ENCODE measurements at regions not wholly inside any gene's neighbourhood (a gene's known extent, or its start where the extent isn't known, plus 50 kb on each side); places are given as distances from the start of the nearest gene placed in this dataset.

DNA sequence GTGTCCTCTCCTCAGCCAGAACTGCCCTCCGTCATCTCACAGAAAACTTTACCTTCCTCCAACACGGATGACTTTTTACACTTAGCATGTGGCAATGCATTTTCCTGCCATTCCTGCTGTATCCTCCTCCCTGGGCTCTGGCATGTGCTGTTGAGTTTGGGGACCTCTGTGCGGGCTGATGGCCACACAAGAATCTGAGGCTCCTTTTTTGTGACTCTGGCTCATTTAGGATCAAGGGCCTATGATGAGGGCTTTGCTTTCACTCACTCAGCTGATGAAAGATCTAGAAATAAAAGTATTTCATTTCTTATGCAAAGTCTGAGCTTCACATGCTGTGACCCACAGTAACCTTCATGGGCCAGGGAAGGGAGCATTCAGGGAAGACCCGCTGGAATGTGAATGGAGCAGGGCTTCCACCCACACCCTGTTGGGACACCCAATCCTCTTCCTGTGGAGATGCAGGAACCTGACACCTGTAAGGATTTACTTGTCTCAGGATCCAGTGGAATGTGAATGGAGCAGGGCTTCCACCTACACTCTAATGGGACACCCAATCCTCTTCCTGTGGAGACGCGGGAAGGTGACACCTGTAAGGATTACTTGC lies 500.3 kb upstream of the MKI67 start:
- no peak for DNase-seq (ENCODE audit: low spot score)
- TF ChIP-seq, protein P1, sequence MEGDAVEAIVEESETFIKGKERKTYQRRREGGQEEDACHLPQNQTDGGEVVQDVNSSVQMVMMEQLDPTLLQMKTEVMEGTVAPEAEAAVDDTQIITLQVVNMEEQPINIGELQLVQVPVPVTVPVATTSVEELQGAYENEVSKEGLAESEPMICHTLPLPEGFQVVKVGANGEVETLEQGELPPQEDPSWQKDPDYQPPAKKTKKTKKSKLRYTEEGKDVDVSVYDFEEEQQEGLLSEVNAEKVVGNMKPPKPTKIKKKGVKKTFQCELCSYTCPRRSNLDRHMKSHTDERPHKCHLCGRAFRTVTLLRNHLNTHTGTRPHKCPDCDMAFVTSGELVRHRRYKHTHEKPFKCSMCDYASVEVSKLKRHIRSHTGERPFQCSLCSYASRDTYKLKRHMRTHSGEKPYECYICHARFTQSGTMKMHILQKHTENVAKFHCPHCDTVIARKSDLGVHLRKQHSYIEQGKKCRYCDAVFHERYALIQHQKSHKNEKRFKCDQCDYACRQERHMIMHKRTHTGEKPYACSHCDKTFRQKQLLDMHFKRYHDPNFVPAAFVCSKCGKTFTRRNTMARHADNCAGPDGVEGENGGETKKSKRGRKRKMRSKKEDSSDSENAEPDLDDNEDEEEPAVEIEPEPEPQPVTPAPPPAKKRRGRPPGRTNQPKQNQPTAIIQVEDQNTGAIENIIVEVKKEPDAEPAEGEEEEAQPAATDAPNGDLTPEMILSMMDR (IDR thresholded peaks at IDR 0.05; ENCODE audit: extremely low read depth, missing control alignments): no peak

DNA sequence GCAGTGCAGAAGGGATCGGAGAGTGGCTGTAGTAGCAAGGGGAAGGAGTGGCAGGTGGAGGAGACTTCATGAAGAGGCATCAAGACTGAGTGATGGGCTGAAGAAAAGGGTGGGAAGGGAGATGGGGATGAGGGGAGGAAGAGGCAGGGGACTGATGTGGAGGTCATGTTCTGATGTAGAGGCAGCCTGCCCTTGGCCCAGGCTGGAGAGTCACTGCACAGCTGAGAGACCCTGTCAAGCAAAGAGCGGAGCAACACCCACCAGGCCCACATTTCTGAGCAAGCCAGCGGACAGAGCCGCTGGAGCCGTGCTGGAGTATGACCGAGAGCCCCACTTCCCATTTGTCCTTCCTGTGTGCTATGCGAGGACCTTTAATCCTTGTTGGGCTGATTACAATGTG lies 501.6 kb upstream of the MKI67 start:
- TF ChIP-seq, protein P1 (IDR thresholded peaks at IDR 0.05; ENCODE audit: extremely low read depth, missing control alignments): no peak

DNA sequence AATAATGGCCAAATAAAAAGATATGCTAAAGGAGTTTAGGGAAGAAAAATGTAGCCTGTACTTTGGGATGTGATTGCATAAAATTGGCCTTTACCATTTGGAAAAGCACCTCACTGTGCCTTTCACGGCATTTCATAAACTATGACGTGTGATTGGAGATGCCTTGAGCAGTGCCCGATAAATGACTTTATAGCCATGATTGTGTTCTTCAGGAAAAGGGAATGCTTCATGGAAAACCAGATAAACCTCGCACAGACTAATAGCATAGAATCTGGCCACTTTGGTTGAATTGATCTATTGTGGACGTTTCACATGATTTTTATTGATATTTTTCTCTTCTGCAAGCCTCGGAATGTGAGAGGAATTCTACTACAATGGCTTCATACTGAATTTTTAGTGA lies 502.0 kb upstream of the MKI67 start:
- DNase-seq (ENCODE audit: low spot score): no peak
- TF ChIP-seq, protein P1 (IDR thresholded peaks at IDR 0.05; ENCODE audit: extremely low read depth, missing control alignments): no peak

More for the DNA sequence above, 501.6 kb upstream of the MKI67 start:
- no peak for DNase-seq (ENCODE audit: low spot score)

DNA sequence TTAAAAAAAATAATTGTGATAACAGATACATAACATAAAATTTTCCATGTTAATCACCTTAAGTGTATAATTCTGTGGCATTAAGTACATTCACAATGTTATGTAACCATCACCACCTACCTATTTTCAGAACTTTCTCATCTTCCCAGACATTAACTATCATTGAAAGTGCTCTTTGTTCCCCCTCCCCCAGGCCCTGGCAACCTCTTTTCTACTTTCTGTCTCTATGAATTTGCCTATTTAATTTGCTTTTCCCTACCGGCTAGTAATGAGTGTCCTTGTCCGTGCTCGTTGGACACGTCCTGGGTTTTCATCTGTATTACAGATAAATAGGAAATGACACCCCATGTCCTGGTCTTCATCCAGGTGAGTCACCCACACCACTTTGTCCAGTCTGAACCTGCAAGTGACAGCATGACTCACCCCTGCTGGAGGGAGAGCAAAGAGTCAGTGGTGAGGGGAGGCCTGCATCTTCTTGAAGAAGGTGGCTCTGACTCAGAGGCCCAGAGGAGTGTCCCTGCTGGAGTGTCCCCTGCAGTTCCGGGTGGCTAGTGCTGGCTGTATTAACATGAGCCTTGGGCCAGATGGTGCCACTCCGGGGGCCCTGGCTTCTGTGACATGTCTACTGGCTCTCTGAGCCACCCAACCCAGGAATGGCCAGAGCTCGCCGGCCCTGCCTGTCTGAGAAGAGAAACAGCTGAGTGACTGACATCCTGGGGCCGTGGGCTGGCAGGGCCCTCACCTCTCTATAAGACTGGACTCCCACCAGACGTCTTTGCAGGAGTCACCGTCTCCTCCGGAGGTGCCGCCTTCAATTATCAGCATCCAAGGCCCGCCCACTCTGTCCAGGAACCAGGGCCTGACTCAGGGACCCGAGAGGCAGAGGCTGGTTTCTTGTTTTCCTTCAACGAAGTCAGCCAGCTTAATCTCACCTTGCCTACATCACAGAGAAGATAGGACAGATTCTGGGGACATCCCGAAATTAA lies 503.2 kb upstream of the MKI67 start:
- TF ChIP-seq, protein P1 (IDR thresholded peaks at IDR 0.05; ENCODE audit: extremely low read depth, missing control alignments): no peak
- no peak for DNase-seq (ENCODE audit: low spot score)

DNA sequence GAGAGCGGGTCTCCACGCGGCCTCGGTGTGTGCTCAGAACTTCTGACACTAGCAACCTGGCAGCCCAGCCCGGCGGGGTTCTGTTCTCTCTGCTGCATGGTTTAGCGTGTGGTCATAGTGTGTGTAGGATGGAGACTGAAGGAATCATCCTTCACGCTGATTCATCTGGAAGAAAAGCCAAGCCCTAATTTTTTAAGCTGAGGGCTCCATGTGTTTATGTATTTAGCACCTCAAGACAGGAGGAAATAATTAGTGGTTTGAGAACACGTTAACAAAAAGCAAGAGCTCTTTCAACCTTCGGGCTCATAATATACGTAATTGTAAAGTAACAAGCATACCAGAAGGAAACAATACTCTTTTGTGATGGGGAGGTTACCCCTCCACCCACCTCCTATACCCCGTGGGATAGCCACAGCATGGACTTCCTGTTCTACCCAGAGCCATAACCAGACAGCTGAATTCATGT lies 504.6 kb upstream of the MKI67 start:
- no peak for DNase-seq (ENCODE audit: low spot score)
- TF ChIP-seq, protein P1 (IDR thresholded peaks at IDR 0.05; ENCODE audit: extremely low read depth, missing control alignments): no peak

DNA sequence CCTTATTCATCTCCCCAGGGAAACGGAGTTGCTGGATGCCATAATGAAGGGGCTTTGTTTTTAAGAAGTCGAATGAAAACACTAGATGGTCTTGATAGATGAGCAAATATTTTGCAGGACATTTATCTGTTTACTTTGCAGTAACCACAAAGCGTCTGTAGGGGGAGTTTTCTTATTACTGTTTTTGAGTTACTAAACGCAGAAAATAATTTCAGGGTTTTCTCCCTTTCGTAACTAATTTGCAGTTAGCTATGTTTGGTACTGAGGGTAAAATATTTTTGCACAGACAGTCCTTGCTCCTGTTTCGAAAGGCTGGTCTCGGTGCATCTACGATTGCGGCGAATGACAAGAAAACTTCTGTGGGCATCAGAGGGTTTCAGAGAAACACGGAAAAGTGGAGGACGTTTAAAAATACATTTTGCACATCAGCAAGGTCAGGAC lies 505.6 kb upstream of the MKI67 start:
- TF ChIP-seq, protein P1 (IDR thresholded peaks at IDR 0.05; ENCODE audit: extremely low read depth, missing control alignments): peak; percentile 29
- peak; percentile 23 for DNase-seq (ENCODE audit: low spot score)

DNA sequence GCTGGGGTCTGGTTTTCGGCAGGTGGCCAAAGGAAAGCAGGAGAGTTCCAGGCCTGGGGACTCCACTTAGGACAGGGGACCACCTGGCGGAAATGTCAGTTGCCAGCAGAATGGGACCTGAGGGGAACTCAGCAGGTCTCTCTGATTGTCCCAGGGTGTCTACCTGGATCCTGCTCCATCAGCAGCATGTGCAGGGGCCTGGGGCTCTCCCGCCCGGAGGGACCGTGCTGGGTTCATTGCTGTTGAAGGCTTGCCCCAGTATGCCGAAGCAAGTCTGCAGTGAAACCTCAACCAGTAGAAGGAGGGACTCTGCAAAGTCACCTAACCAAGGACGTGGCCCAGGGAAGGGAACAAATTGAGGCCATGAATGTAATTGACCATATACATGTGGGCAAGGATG lies 506.5 kb upstream of the MKI67 start:
- DNase-seq (ENCODE audit: low spot score): no peak
- TF ChIP-seq, protein P1 (IDR thresholded peaks at IDR 0.05; ENCODE audit: extremely low read depth, missing control alignments): no peak
